Spleen (tissue), 7 donors: ENCODE measurements at regions not wholly inside any gene's neighbourhood (a gene's known extent, or its start where the extent isn't known, plus 50 kb on each side); places are given as distances from the start of the nearest gene placed in this dataset.

Experiments used
- CTCF ChIP-seq, 11 experiments: fragments of 200-600 bp in 7 of 11; fragments of 450-650 bp in 4 of 11; sonication (generic) in 4 of 11; IDR thresholded peaks in 8 of 11; conservative IDR thresholded peaks in 3 of 11; 1 replicate in 7 of 11; 2 replicates in 4 of 11; pipeline versions ENCODE4 v1.4.0 to v1.8.0; 2016 to 2021; ENCODE audit warnings: antibody characterized with exemption in 11 of 11, inconsistent platforms in 4 of 11, mild to moderate bottlenecking in 1 of 11
- POLR2A ChIP-seq, 3 donors: fragments of 450-650 bp; IDR thresholded peaks; one replicate each; pipeline ENCODE4 v1.5.1; 2017; ENCODE audit warnings: antibody characterized with exemption in 3 of 3, mild to moderate bottlenecking in 1 of 3
- POLR2AphosphoS5 ChIP-seq, 3 donors: sonication (generic); formaldehyde crosslinking; IDR thresholded peaks; one replicate each; pipeline ENCODE4 v1.5.1; 2017; ENCODE audit warnings: antibody characterized with exemption in 3 of 3
- donor health status: DM: no; HTN: no; CAD: no; lungs with moderate emphysema.
- donor health status: DM: no; HTN: no; CAD: no.
- donor health status: DM: no; HTN: no; CAD: no.

DNA sequence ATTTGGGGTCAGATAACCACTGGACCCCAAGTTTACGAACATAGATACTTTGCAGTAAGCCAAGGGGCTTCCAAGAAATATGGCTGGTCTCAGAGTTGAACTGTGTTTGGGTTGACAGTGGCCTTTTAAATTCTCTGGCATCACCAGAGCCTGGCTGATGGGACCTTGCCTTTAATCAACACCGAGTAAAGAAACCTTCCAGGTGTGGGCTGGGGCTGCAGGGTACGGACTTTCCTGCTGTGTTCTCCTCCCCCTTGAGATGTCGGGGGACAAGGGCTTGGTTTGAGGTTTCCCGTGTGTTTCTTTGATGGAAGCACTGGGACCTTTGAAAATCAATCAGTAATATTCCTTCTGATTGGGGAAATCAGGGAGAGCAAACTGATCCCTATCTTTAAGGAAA lies 140.1 kb downstream of the MTX3 start:
- TF ChIP-seq CTCF (IDR thresholded peaks at IDR 0.05 in 8 of 11, conservative IDR thresholded peaks at IDR 0.05 in 3 of 11) (no peak), POLR2A (IDR thresholded peaks at IDR 0.05) (no peak), POLR2AphosphoS5 (IDR thresholded peaks at IDR 0.05) (no peak)
